ENCODE measurements at regions not wholly inside any gene's neighbourhood (a gene's known extent, or its start where the extent isn't known, plus 50 kb on each side); places are given as distances from the start of the nearest gene placed in this dataset.

- TF ChIP-seq CTCF (conservative IDR thresholded peaks at IDR 0.05 in 1 of 2, IDR thresholded peaks at IDR 0.05 in 1 of 2; ENCODE audit: low read depth in 1 of 2, low read length in 2 of 2), result no peak
- no peak for TF ChIP-seq EZH2 (IDR thresholded peaks at IDR 0.05; ENCODE audit: low read length, missing control alignments)
Measured at GRCh38 chr4:31192341-31192740, 472.2 kb downstream of the PCDH7 start.

Data from fibroblast of lung (primary cell).